Uterus (tissue), 2 donors: ENCODE measurements at regions not wholly inside any gene's neighbourhood (a gene's known extent, or its start where the extent isn't known, plus 50 kb on each side); places are given as distances from the start of the nearest gene placed in this dataset.

ENCODE experiments used
- POLR2A ChIP-seq, 2 donors: fragments of 450-650 bp; IDR thresholded peaks; one replicate each; pipeline ENCODE4 v1.6.1; 2016; ENCODE audit warnings: antibody characterized with exemption in 2 of 2, mild to moderate bottlenecking in 1 of 2, moderate library complexity in 1 of 2
- TF ChIP-seq, protein P1 (sequence below), 4 experiments: fragments of 200-600 bp in 2 of 4; fragments of 450-650 bp in 2 of 4; sonication (generic) in 2 of 4; IDR thresholded peaks; one replicate each; pipeline ENCODE4 v1.5.1; 2016 to 2019; ENCODE audit warnings: antibody characterized with exemption in 4 of 4, mild to moderate bottlenecking in 2 of 4, moderate library complexity in 1 of 4

DNA sequence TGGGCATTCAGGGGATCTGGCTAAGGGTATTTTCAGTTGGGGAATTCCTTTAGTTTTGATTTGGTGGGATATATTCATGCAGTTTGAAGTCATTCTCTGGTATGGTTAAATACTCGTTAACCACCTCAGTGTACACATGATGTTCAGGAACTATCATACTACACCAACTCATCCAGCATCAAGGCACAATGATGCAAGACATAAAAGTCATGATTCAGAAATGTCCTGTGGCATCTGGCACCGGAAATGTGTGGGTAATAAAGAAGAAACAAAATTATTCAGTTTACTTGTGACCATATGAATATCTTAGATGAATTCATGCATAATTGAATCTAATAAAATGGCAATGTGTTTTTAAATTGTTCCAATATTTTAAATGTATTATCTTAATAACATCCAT is 129.0 kb upstream of the BMP5 start:
- TF ChIP-seq, protein P1, sequence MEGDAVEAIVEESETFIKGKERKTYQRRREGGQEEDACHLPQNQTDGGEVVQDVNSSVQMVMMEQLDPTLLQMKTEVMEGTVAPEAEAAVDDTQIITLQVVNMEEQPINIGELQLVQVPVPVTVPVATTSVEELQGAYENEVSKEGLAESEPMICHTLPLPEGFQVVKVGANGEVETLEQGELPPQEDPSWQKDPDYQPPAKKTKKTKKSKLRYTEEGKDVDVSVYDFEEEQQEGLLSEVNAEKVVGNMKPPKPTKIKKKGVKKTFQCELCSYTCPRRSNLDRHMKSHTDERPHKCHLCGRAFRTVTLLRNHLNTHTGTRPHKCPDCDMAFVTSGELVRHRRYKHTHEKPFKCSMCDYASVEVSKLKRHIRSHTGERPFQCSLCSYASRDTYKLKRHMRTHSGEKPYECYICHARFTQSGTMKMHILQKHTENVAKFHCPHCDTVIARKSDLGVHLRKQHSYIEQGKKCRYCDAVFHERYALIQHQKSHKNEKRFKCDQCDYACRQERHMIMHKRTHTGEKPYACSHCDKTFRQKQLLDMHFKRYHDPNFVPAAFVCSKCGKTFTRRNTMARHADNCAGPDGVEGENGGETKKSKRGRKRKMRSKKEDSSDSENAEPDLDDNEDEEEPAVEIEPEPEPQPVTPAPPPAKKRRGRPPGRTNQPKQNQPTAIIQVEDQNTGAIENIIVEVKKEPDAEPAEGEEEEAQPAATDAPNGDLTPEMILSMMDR (IDR thresholded peaks at IDR 0.05): no peak
- no peak for TF ChIP-seq POLR2A (IDR thresholded peaks at IDR 0.05)
